Muscle of leg (tissue), 3 donors: ENCODE measurements at regions not wholly inside any gene's neighbourhood (a gene's known extent, or its start where the extent isn't known, plus 50 kb on each side); places are given as distances from the start of the nearest gene placed in this dataset.

Experiments used
- DNase-seq: peaks from one replicate; pipeline ENCODE4 v3.0.0; 2013
- H3K27ac ChIP-seq: one replicate; pipeline ENCODE4 v1.5.1; 2013; ENCODE audit warnings: mild to moderate bottlenecking, low read length, control low read depth
- H3K27me3 ChIP-seq: one replicate; pipeline ENCODE4 v1.6.1; 2013; ENCODE audit warnings: low read length; ENCODE audit not compliant: control insufficient read depth, insufficient read depth
- H3K36me3 ChIP-seq: one replicate; pipeline ENCODE4 v1.6.1; 2013; ENCODE audit warnings: low read length; ENCODE audit not compliant: control insufficient read depth, insufficient read depth
- H3K4me1 ChIP-seq: one replicate; pipeline ENCODE4 v1.6.1; 2013; ENCODE audit warnings: low read length; ENCODE audit not compliant: control insufficient read depth, insufficient read depth
- H3K4me3 ChIP-seq: one replicate; pipeline ENCODE4 v1.5.1; 2013; ENCODE audit warnings: low read length, control low read depth
- H3K9me3 ChIP-seq: replicated peaks from 2 replicates; pipeline ENCODE4 v1.6.1; 2013; ENCODE audit warnings: low read depth, low read length; ENCODE audit not compliant: control insufficient read depth
- WGBS: methylation state at CpG from one replicate; pipeline ENCODE4 v1.1.5; 2013; ENCODE audit warnings: missing lambda C conversion rate; ENCODE audit not compliant: insufficient coverage; 5-methylcytosine and 5-hydroxymethylcytosine counted together

DNA sequence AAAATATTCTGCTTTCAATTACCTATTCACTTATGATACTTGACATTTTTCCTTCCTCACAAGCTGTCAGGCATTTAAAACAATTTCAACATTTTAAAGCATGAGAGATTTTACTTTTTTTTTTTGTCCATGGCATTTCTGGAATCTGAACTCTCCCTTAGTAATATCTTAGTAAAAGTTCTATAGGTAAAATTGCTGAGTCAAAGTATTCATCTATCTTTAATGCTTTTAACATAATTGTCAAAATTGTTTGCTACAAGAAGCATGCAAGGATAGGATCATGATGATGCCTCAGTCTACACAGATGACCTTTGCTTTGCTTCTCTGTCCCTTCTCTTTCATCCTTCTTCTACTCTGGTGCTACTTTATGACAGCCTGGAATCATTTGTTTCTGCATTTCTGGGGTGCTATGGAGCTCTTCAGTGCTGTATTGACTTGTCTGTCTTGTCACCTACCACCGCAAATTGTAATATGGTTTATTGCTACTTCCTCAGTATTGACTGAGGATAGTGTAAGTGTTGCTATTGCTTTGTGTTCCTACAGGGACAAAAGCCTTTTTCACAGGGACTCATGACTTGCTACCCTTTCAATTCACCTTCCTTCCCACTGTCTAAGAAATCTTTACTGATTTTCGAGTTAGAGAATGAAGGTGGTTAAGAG lies 589.8 kb upstream of the ATP2B1 start:
- no peak overlapping the region for H3K27ac ChIP-seq
- H3K27me3 ChIP-seq = no peaks in the 10 kb centered on the region
- no CpG with 5 or more reads among the region's 2 CpGs for WGBS
- no peak overlapping the region for H3K4me3 ChIP-seq
- no peaks in the 10 kb centered on the region for H3K36me3 ChIP-seq
- DNase-seq = no peak
- H3K4me1 ChIP-seq = no peaks in the 10 kb centered on the region
- no peaks in the 10 kb centered on the region for H3K9me3 ChIP-seq

DNA sequence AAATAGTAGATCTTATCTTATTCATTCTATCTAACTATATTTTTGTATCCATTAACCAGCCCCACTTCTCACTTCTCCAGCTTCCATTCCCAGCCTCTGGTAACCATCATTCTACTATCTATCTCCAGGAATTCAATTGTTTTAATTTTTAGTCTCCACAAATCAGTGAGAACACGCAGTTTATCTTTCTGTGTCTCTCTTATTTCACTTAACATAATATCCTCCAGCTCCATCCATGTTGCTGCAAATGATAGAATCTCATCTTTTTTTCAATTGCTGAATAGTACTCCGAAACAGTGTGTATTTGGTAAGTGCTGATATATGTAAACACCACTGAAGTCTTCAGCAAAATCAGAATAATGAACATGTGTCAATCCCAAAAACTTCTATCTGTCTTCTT lies 587.2 kb upstream of the ATP2B1 start:
- no CpG with 5 or more reads among the region's 2 CpGs for WGBS

DNA sequence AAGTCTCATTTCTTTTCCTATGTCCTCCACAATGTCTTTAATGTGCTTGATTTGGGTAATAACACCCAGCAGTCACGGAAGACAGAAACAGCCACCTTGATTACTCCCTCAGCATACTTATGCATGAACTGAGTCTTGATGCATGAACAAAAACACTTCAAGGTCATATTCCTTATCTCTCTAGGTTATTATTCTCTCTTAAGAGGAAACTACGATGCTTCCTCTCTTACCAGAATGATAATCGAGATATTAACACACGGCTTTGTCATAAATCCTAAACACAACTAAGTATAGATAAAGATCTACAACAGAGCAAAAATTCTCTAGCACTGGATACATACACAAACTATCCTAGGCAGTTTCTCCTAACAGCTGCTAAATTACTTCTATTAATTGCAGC lies 583.5 kb upstream of the ATP2B1 start:
- Histone ChIP-seq H3K27me3 (no peaks in the 10 kb centered on the region), H3K4me3 (no peak overlapping the region), H3K36me3 (no peaks in the 10 kb centered on the region), H3K9me3 (peaks cover 2% of the 10 kb centered on the region), H3K4me1 (no peaks in the 10 kb centered on the region), H3K27ac (no peak overlapping the region)
- no peak for DNase-seq
- WGBS = no CpG with 5 or more reads among the region's 4 CpGs

More for the DNA sequence above, 587.2 kb upstream of the ATP2B1 start:
- Histone ChIP-seq H3K27ac (no peak overlapping the region), H3K27me3 (no peaks in the 10 kb centered on the region), H3K4me1 (no peaks in the 10 kb centered on the region), H3K4me3 (no peak overlapping the region), H3K9me3 (no peaks in the 10 kb centered on the region), H3K36me3 (no peaks in the 10 kb centered on the region)
- DNase-seq = no peak

DNA sequence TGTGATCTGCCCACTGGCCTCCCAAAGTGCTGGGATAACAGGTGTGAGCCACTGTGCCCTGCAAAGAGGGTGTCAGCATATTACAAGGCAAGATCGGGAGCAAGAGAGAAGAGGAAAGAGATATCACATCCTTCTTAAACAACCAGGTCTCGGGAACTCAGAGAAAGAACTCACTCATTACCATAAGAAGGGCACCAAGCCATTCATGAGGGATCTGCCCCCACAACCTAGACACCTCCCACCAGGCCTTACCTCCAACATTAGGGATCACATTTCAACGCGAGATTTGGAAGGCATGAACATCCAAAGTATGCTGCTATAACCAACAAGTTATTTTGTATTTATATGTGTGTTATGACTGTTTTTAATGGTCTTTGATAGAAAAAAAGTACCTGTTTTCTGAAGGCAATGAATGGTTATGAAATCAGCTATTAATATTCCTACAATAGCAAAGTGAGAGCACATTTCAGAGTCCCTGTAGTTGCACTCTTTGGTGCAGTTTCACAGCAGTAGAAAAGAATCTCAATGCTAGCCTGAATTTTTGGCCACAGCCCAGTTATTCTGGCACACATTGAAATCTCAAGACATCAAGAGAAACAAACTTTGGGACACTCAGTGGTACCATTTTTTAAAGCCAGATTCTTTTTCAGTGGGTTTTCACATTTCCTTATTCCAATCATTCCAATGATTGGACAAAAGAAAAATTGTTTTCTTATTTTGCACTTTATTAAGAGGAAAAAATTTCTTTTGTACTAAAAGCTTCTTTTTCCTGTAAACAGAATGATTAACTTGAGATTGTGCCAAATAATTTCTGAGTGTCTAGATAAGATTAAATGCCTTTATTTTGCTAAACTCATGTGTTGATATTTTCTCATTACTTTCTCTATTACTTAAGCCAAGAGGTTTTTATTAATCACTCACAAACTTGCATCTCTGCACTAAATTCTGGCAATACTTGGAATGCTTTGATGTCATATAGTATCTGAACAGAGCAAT lies 582.6 kb upstream of the ATP2B1 start:
- Histone ChIP-seq H3K4me3 (no peak overlapping the region), H3K27ac (no peak overlapping the region), H3K27me3 (no peaks in the 10 kb centered on the region), H3K36me3 (no peaks in the 10 kb centered on the region), H3K9me3 (peaks cover 2% of the 10 kb centered on the region), H3K4me1 (no peaks in the 10 kb centered on the region)
- WGBS = no CpG with 5 or more reads among the region's 4 CpGs
- peak; percentile 31 for DNase-seq

DNA sequence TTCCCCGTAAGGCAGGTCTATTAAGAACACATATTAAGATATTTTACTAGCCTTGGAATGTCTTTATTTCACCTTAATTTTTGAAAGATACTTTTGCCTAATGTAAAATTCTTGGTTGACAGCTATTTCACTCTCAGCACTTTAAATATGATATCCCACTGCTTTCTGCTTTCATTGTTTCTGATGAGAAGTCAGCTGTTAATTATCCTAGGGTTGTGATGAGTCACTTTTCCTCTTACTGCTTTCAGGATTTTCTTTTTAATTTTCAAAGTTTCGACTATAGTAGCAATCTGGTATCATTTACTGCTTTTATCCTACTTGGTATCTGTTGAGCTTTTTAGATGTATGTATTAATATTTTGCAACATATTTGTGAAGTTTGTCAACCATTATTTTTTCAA lies 578.9 kb upstream of the ATP2B1 start:
- no peak overlapping the region for H3K4me3 ChIP-seq
- H3K4me1 ChIP-seq = no peaks in the 10 kb centered on the region
- no peaks in the 10 kb centered on the region for H3K36me3 ChIP-seq
- no peak for DNase-seq
- H3K9me3 ChIP-seq = peaks cover 2% of the 10 kb centered on the region
- no peak overlapping the region for H3K27ac ChIP-seq
- WGBS = no CpG with 5 or more reads among the region's 2 CpGs
- no peaks in the 10 kb centered on the region for H3K27me3 ChIP-seq

DNA sequence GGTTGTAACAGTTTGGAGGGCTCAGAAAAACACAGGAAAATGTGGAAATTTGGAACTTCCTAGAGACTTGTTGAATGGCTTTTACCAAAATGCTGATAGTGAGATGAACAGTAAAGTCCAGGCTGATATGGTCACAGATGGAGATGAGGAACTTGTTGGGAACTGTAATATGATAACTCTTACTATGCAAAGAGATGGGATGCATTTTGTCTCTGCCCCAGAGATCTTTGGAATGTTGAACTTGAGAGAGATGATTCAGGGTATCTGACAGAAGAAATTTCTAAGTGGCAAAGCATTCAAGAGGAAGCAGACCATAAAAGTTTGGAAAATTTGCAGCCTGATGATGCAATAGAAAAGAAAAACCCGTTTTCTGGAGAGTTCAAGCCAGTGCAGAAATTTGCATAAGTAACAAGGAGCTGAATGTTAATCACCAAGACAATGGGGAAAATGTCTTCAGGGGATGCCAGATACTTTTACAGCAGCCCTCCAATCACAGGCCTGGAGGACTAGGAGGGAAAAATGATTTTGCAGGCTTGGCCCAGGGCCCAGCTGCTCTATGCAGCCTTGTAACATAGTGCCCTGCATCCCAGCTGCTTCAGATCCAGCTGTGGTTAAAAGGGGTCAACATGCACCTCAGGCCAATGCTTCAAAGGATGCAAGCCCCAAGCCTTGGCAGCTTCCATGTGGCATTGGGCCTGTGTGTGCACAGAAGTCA lies 572.7 kb upstream of the ATP2B1 start:
- Histone ChIP-seq H3K27me3 (no peaks in the 10 kb centered on the region), H3K9me3 (peaks cover 7% of the 10 kb centered on the region), H3K36me3 (no peaks in the 10 kb centered on the region), H3K4me3 (no peak overlapping the region), H3K4me1 (no peaks in the 10 kb centered on the region), H3K27ac (no peak overlapping the region)
- WGBS = no CpG with 5 or more reads among the region's 1 CpG
- no peak for DNase-seq

DNA sequence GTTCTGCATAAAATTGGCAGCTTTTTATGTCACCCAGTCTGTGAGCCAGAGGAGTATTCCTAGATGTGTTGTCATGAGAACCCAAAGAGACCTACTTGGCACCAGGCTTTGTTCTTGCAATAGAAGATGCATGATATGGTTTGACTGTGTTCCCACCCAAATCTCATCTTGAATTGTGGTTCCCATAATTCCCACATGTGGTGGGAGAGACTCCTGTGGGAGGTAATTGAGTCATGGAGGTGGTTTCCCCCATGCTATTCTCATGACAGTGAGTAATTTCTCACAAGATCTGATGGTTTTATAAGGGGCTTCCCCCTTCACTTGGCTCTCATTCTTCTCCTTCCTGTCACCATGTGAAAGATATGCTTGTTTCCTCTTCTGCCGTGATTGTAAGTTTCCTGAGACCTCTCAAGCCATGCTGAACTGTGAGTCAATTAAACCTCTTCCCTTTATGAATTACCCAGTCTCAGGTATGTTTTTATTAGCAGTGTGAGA lies 572.0 kb upstream of the ATP2B1 start:
- Histone ChIP-seq H3K36me3 (no peaks in the 10 kb centered on the region), H3K27me3 (no peaks in the 10 kb centered on the region), H3K27ac (no peak overlapping the region), H3K9me3 (peaks cover 7% of the 10 kb centered on the region), H3K4me1 (no peaks in the 10 kb centered on the region), H3K4me3 (no peak overlapping the region)
- WGBS = no CpG with 5 or more reads among the region's 1 CpG
- DNase-seq = no peak

DNA sequence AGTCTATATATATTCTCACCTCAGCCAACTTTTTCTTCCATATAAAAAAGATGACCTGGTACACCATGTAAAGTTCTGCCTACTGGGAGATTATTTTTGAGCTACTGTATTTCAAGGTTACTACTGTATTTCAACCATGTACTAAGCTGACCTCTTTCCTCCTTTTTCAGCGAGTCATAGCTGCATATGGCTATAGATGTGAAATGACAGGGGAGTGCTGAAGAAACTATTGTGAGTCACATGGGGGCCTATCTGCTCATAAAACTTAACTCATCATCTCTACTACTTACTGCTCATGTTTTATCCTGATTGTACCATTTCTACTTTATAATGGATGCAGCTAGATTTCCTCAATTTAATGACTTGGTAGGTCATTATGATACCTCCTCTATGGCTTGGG lies 571.4 kb upstream of the ATP2B1 start:
- Histone ChIP-seq H3K36me3 (no peaks in the 10 kb centered on the region), H3K9me3 (peaks cover 7% of the 10 kb centered on the region), H3K4me1 (no peaks in the 10 kb centered on the region), H3K4me3 (no peak overlapping the region), H3K27ac (no peak overlapping the region), H3K27me3 (no peaks in the 10 kb centered on the region)
- no CpG with 5 or more reads among the region's 1 CpG for WGBS
- DNase-seq = no peak

DNA sequence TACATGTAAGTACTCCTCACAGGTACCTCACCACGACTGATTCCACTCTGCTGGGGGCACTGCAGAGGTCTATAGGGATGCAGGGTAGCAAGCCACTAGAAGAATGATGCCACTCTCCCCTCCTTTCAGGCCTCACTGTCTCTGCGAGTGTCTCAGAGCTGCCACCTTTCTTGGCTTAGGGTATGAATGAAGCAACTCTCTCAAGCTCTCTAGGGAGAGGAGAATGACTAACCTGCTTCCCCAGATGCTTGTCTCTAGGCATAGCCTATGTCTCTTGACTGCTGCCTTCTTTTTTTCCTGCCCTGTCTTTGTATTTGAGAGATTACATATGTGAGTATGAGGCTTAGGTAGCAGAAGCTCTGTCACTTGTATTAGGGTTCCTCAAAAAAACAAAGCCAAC lies 566.5 kb upstream of the ATP2B1 start:
- WGBS = no CpG with 5 or more reads among the region's 2 CpGs
- H3K4me1 ChIP-seq = no peaks in the 10 kb centered on the region
- DNase-seq = no peak
- H3K27ac ChIP-seq = no peak overlapping the region
- H3K36me3 ChIP-seq = no peaks in the 10 kb centered on the region
- H3K27me3 ChIP-seq = no peaks in the 10 kb centered on the region
- no peaks in the 10 kb centered on the region for H3K9me3 ChIP-seq
- no peak overlapping the region for H3K4me3 ChIP-seq

DNA sequence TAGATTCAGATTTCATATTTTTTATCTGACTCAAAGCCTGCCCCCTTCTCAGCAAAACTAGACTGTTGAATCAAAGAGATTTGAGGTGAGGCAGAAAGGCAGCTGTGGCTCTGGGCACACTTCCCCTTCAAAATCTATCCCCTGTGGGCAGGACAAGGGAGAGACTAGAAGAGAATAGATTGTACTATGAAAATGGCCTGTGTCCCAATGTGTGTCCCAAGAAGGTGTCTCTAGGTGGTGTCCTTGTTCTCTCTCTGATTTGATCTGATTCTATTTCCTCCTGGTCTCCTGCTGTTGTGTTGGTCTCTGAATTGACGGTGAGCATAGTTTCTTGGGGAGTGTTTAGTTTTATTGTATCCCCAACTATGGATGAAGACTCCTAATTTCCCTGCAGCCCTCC lies 565.8 kb upstream of the ATP2B1 start:
- Histone ChIP-seq H3K4me3 (no peak overlapping the region), H3K27ac (no peak overlapping the region), H3K9me3 (no peaks in the 10 kb centered on the region), H3K36me3 (no peaks in the 10 kb centered on the region), H3K27me3 (no peaks in the 10 kb centered on the region), H3K4me1 (no peaks in the 10 kb centered on the region)
- WGBS = no CpG with 5 or more reads among the region's 1 CpG
- DNase-seq = no peak
